Breast epithelium (tissue), 4 donors: ENCODE measurements at regions not wholly inside any gene's neighbourhood (a gene's known extent, or its start where the extent isn't known, plus 50 kb on each side); places are given as distances from the start of the nearest gene placed in this dataset.

ENCODE experiments used
- DNase-seq, 2 donors: peaks; one replicate each; pipeline ENCODE4 v3.0.0-alpha.2; 2019; ENCODE audit warnings: low spot score in 2 of 2
- H3K27ac ChIP-seq, 2 donors: fragments of 200-600 bp; sonication (generic) in 1 of 2; one replicate each; pipeline ENCODE4 v1.5.1; 2016 to 2019; ENCODE audit warnings: mild to moderate bottlenecking in 1 of 2
- H3K27me3 ChIP-seq, 2 donors: fragments of 200-600 bp; sonication (generic) in 1 of 2; one replicate each; pipeline versions ENCODE4 v1.5.1 to v1.6.0; 2017 to 2019; ENCODE audit warnings: control low read depth in 1 of 2, mild to moderate bottlenecking in 1 of 2
- H3K36me3 ChIP-seq: fragments of 200-600 bp; one replicate; pipeline ENCODE4 v1.5.1; 2019
- H3K4me1 ChIP-seq, 2 donors: fragments of 200-600 bp; sonication (generic); one replicate each; pipeline ENCODE4 v1.5.1; 2016 to 2019; ENCODE audit warnings: control low read depth in 1 of 2
- H3K4me3 ChIP-seq, 3 donors: fragments of 200-600 bp; sonication (generic); 1 replicate in 2 of 3; 2 replicates in 1 of 3; pipeline ENCODE4 v1.5.1; 2016 to 2019; ENCODE audit warnings: mild to moderate bottlenecking in 3 of 3, moderate library complexity in 2 of 3
- H3K9me3 ChIP-seq, 2 donors: fragments of 200-600 bp; sonication (generic) in 1 of 2; one replicate each; pipeline ENCODE4 v1.5.1; 2016 to 2019; ENCODE audit warnings: control low read depth in 1 of 2
- CTCF ChIP-seq, 3 donors: fragments of 450-650 bp; IDR thresholded peaks; one replicate each; pipeline ENCODE4 v1.5.1; 2016 to 2017; ENCODE audit warnings: antibody characterized with exemption in 3 of 3, mild to moderate bottlenecking in 3 of 3, moderate library complexity in 3 of 3
- POLR2A ChIP-seq: fragments of 450-650 bp; IDR thresholded peaks from one replicate; pipeline ENCODE4 v1.6.1; 2016; ENCODE audit warnings: antibody characterized with exemption, mild to moderate bottlenecking, moderate library complexity
- POLR2AphosphoS5 ChIP-seq, 3 donors: sonication (generic); formaldehyde crosslinking; IDR thresholded peaks; one replicate each; pipeline ENCODE4 v1.6.1; 2017; ENCODE audit warnings: antibody characterized with exemption in 3 of 3
- intact Hi-C: fragments of 100-400 bp; cut with DNase I; formaldehyde crosslinking; loops from one replicate; pipeline ENCODE4 v1.15.1; 2023; ENCODE audit warnings: low total_unique reads

GRCh38 chr14:106840258-106840657 lies 1313.9 kb downstream of the TMEM121 start:
- no peaks in the 10 kb centered on the region for H3K36me3 ChIP-seq
- intact Hi-C loops = no loop called here
- no peak overlapping the region for H3K4me3 ChIP-seq
- H3K27me3 ChIP-seq = no peaks in the 10 kb centered on the region
- H3K4me1 ChIP-seq = no peaks in the 10 kb centered on the region
- DNase-seq = no peak
- H3K27ac ChIP-seq = no peak overlapping the region
- H3K9me3 ChIP-seq = no peaks in the 10 kb centered on the region
- TF ChIP-seq POLR2A (no peak), CTCF (IDR thresholded peaks at IDR 0.05) (no peak), POLR2AphosphoS5 (IDR thresholded peaks at IDR 0.05) (no peak)

- Histone ChIP-seq H3K27me3 (no peaks in the 10 kb centered on the region), H3K36me3 (no peaks in the 10 kb centered on the region), H3K27ac (no peak overlapping the region), H3K9me3 (no peaks in the 10 kb centered on the region), H3K4me3 (no peak overlapping the region), H3K4me1 (no peaks in the 10 kb centered on the region)
- TF ChIP-seq POLR2AphosphoS5 (IDR thresholded peaks at IDR 0.05) = no peak
- no peak for TF ChIP-seq POLR2A
- TF ChIP-seq CTCF (IDR thresholded peaks at IDR 0.05) = no peak
- intact Hi-C loops = no loop called here
- no peak for DNase-seq
Observed at GRCh38 chr14:106840991-106841390, 1314.6 kb downstream of the TMEM121 start.

GRCh38 chr14:106841701-106842100 lies 1315.3 kb downstream of the TMEM121 start:
- Histone ChIP-seq H3K36me3 (no peaks in the 10 kb centered on the region), H3K27me3 (no peaks in the 10 kb centered on the region), H3K4me1 (no peaks in the 10 kb centered on the region), H3K9me3 (no peaks in the 10 kb centered on the region), H3K27ac (no peak overlapping the region), H3K4me3 (no peak overlapping the region)
- no peak for TF ChIP-seq POLR2A
- no peak for TF ChIP-seq CTCF (IDR thresholded peaks at IDR 0.05)
- TF ChIP-seq POLR2AphosphoS5 (IDR thresholded peaks at IDR 0.05) = no peak
- no peak for DNase-seq
- intact Hi-C loops = no loop called here

GRCh38 chr14:106842687-106843086 lies 1316.3 kb downstream of the TMEM121 start:
- H3K4me1 ChIP-seq = no peaks in the 10 kb centered on the region
- no peak for TF ChIP-seq POLR2A
- H3K27me3 ChIP-seq = no peaks in the 10 kb centered on the region
- no peak overlapping the region for H3K27ac ChIP-seq
- H3K4me3 ChIP-seq = no peak overlapping the region
- no peaks in the 10 kb centered on the region for H3K9me3 ChIP-seq
- intact Hi-C loops = no loop called here
- no peak for DNase-seq
- no peaks in the 10 kb centered on the region for H3K36me3 ChIP-seq

- intact Hi-C loops = no loop called here
- TF ChIP-seq POLR2A = no peak
- no peak for TF ChIP-seq CTCF (IDR thresholded peaks at IDR 0.05)
- no peak for TF ChIP-seq POLR2AphosphoS5 (IDR thresholded peaks at IDR 0.05)
- no peak for DNase-seq
- Histone ChIP-seq H3K9me3 (no peaks in the 10 kb centered on the region), H3K4me3 (peak overlapping the region in 2 of 3 donors; percentile 53 to 69), H3K27me3 (no peaks in the 10 kb centered on the region), H3K36me3 (no peaks in the 10 kb centered on the region), H3K4me1 (no peaks in the 10 kb centered on the region), H3K27ac (peak overlapping the region; percentile 77 to 93)
Observed at GRCh38 chr14:106843386-106843785, 1317.0 kb downstream of the TMEM121 start.

GRCh38 chr14:106843951-106844483 lies 1317.6 kb downstream of the TMEM121 start:
- peak overlapping the region; percentile 77 to 93 for H3K27ac ChIP-seq
- H3K36me3 ChIP-seq = no peaks in the 10 kb centered on the region
- DNase-seq = peak in 1 of 2 donors; percentile 66
- intact Hi-C loops = no loop called here
- no peaks in the 10 kb centered on the region for H3K4me1 ChIP-seq
- H3K27me3 ChIP-seq = no peaks in the 10 kb centered on the region
- H3K4me3 ChIP-seq = peak overlapping the region; percentile 43 to 69 (median 53)
- TF ChIP-seq POLR2AphosphoS5 (IDR thresholded peaks at IDR 0.05) = no peak
- H3K9me3 ChIP-seq = no peaks in the 10 kb centered on the region
